Stimulated activated CD4-positive, alpha-beta T cell treated with anti-CD3 and anti-CD28 coated beads, Interleukin-15, amount 100 ng/mL, for 48 hours (primary cell): ENCODE measurements at regions not wholly inside any gene's neighbourhood (a gene's known extent, or its start where the extent isn't known, plus 50 kb on each side); places are given as distances from the start of the nearest gene placed in this dataset.
"Not testable (repeated sequence)": the region's sequence is repeated elsewhere in the genome, so short reads cannot be mapped to it uniquely, and the experiment has no call there.

ENCODE experiments used
- DNase-seq, 2 donors: peaks; one replicate each; pipeline ENCODE4 v3.0.0-alpha.2; 2020; ENCODE audit warnings: low read depth in 2 of 2

GRCh38 chr4:26044983-26045382 lies 131.0 kb downstream of the SMIM20 start:
- no peak for DNase-seq

GRCh38 chr4:26047795-26048194 lies 133.8 kb downstream of the SMIM20 start:
- DNase-seq: no peak

GRCh38 chr4:26048378-26048882 lies 134.4 kb downstream of the SMIM20 start:
- no peak for DNase-seq

- DNase-seq: no peak
Observed at GRCh38 chr4:26048950-26049349, 134.9 kb downstream of the SMIM20 start.

- DNase-seq: no peak
Observed at GRCh38 chr4:26049447-26049846, 135.4 kb downstream of the SMIM20 start.

GRCh38 chr4:26050212-26050643 lies 136.2 kb downstream of the SMIM20 start:
- no peak for DNase-seq

GRCh38 chr4:26050671-26051070 lies 136.7 kb downstream of the SMIM20 start:
- no peak for DNase-seq

- DNase-seq: no peak
Observed at GRCh38 chr4:26051240-26051639, 137.2 kb downstream of the SMIM20 start.

- no peak for DNase-seq
Observed at GRCh38 chr4:26052663-26053541, 138.9 kb downstream of the SMIM20 start.

GRCh38 chr4:26053761-26054160 lies 139.7 kb downstream of the SMIM20 start:
- DNase-seq: no peak

- no peak for DNase-seq
Observed at GRCh38 chr4:26055855-26056254, 141.8 kb downstream of the SMIM20 start.

- DNase-seq: no peak
Observed at GRCh38 chr4:26056406-26056805, 142.4 kb downstream of the SMIM20 start.

- not testable (repeated sequence) for DNase-seq
Observed at GRCh38 chr4:26057839-26058238, 143.8 kb downstream of the SMIM20 start.

GRCh38 chr4:26058537-26058936 lies 144.5 kb downstream of the SMIM20 start:
- peak; percentile 57 for DNase-seq

GRCh38 chr4:26059391-26060154 lies 145.6 kb downstream of the SMIM20 start:
- DNase-seq: no peak

GRCh38 chr4:26060286-26060685 lies 146.3 kb downstream of the SMIM20 start:
- no peak for DNase-seq

GRCh38 chr4:26061248-26061986 lies 147.4 kb downstream of the SMIM20 start:
- DNase-seq: no peak

GRCh38 chr4:26062215-26062614 lies 148.2 kb downstream of the SMIM20 start:
- no peak for DNase-seq

- DNase-seq: not testable (repeated sequence)
Observed at GRCh38 chr4:26064009-26064408, 150.0 kb downstream of the SMIM20 start.

GRCh38 chr4:26065833-26066232 lies 151.8 kb downstream of the SMIM20 start:
- no peak for DNase-seq

GRCh38 chr4:26067035-26067434 lies 153.0 kb downstream of the SMIM20 start:
- DNase-seq: no peak

GRCh38 chr4:26069218-26069617 lies 155.2 kb downstream of the SMIM20 start:
- no peak for DNase-seq
